Left colon (tissue), 2 donors: ENCODE measurements at regions not wholly inside any gene's neighbourhood (a gene's known extent, or its start where the extent isn't known, plus 50 kb on each side); places are given as distances from the start of the nearest gene placed in this dataset.
"Not testable (repeated sequence)": the region's sequence is repeated elsewhere in the genome, so short reads cannot be mapped to it uniquely, and the experiment has no call there.

Source experiments
- ATAC-seq: fragments of 200-7000 bp; cut with Tn5 transposase; one replicate; pipeline ENCODE4 v1.9.1; 2020; ENCODE audit warnings: mild to moderate bottlenecking, moderate library complexity
- DNase-seq, 2 donors: peaks; one replicate each; pipeline ENCODE4 v3.0.0-alpha.2; 2020
- intact Hi-C, 2 donors: fragments of 100-400 bp; cut with DNase I in 1 of 2; cut with micrococcal nuclease in 1 of 2; formaldehyde crosslinking; loops; one replicate each; pipeline versions ENCODE4 v1.11.2 to v1.14.0; 2022; cut with DNase I, micrococcal nuclease
- donor health status: DM: no; HTN: no; CAD: no.
- donor health status: DM: yes; HTN: yes; CAD: no.

GRCh38 chrX:13158911-13159310 lies 114.5 kb upstream of the FAM9C start:
- intact Hi-C loops: no loop called here
- DNase-seq (no peak), ATAC-seq (no peak)

GRCh38 chrX:13155550-13155949 lies 111.1 kb upstream of the FAM9C start:
- DNase-seq, intact Hi-C loops: not testable (repeated sequence)
- ATAC-seq: peak; percentile 63

GRCh38 chrX:13153796-13154195 lies 109.4 kb upstream of the FAM9C start:
- intact Hi-C loops: no loop called here
- DNase-seq (no peak), ATAC-seq (no peak)

- DNase-seq (no peak), ATAC-seq (no peak)
- intact Hi-C loops: no loop called here
Observed at GRCh38 chrX:13152518-13153185, 108.2 kb upstream of the FAM9C start.

GRCh38 chrX:13151828-13152517 lies 107.6 kb upstream of the FAM9C start:
- intact Hi-C loops: no loop called here
- no peak for DNase-seq
- no peak for ATAC-seq

- ATAC-seq: peak; percentile 56
- intact Hi-C loops: no loop called here
- no peak for DNase-seq
Observed at GRCh38 chrX:13149702-13150350, 105.4 kb upstream of the FAM9C start.

- DNase-seq (no peak), ATAC-seq (no peak)
- intact Hi-C loops: no loop called here
Observed at GRCh38 chrX:13147733-13148132, 103.3 kb upstream of the FAM9C start.

GRCh38 chrX:13147147-13147546 lies 102.7 kb upstream of the FAM9C start:
- no peak for DNase-seq
- intact Hi-C loops: no loop called here
- ATAC-seq: no peak

GRCh38 chrX:13144927-13145655 lies 100.7 kb upstream of the FAM9C start:
- ATAC-seq: no peak
- intact Hi-C loops: no loop called here
- DNase-seq: no peak

GRCh38 chrX:13142891-13143290 lies 98.5 kb upstream of the FAM9C start:
- ATAC-seq: peak; percentile 99
- DNase-seq: peak; percentile 64 to 78
- intact Hi-C loops: no loop called here

- intact Hi-C loops: no loop called here
- DNase-seq (no peak), ATAC-seq (no peak)
Observed at GRCh38 chrX:13140007-13140406, 95.6 kb upstream of the FAM9C start.

- intact Hi-C loops: no loop called here
- ATAC-seq: peak; percentile 19
- DNase-seq: no peak
Observed at GRCh38 chrX:13131396-13132137, 87.1 kb upstream of the FAM9C start.

GRCh38 chrX:13130816-13131215 lies 86.4 kb upstream of the FAM9C start:
- DNase-seq (no peak), ATAC-seq (no peak)
- intact Hi-C loops: no loop called here

GRCh38 chrX:13128104-13128503 lies 83.7 kb upstream of the FAM9C start:
- ATAC-seq (no peak), DNase-seq (no peak)
- intact Hi-C loops: no loop called here

GRCh38 chrX:13126775-13127174 lies 82.4 kb upstream of the FAM9C start:
- intact Hi-C loops: no loop called here
- DNase-seq: no peak

GRCh38 chrX:13125188-13125587 lies 80.8 kb upstream of the FAM9C start:
- ATAC-seq: peak; percentile 42
- no peak for DNase-seq
- intact Hi-C loops: no loop called here

More at GRCh38 chrX:13126775-13127174, 82.4 kb upstream of the FAM9C start:
- no peak for ATAC-seq

GRCh38 chrX:13123857-13124345 lies 79.5 kb upstream of the FAM9C start:
- DNase-seq (no peak), ATAC-seq (no peak)
- intact Hi-C loops: no loop called here

GRCh38 chrX:13123247-13123856 lies 78.9 kb upstream of the FAM9C start:
- ATAC-seq (no peak), DNase-seq (no peak)
- intact Hi-C loops: no loop called here
